MM.1S (cell line): ENCODE measurements at regions not wholly inside any gene's neighbourhood (a gene's known extent, or its start where the extent isn't known, plus 50 kb on each side); places are given as distances from the start of the nearest gene placed in this dataset.
A peak's percentile ranks its signal among the peaks of the same experiment; 100 is the strongest.

ENCODE experiments used
- DNase-seq: peaks from one replicate; pipeline ENCODE4 v3.0.0-alpha.2; 2015
- H2AFZ ChIP-seq: fragments of 300-600 bp; sonication (generic); 2 replicates; pipeline ENCODE4 v1.6.0; 2016; ENCODE audit warnings: antibody characterized with exemption, low read length
- H3F3A ChIP-seq: fragments of 300-600 bp; sonication (generic); 2 replicates; pipeline ENCODE4 v1.6.1; 2016; ENCODE audit warnings: mild to moderate bottlenecking, antibody characterized with exemption, low read length, moderate library complexity, mixed read lengths; ENCODE audit not compliant: insufficient read depth
- H3K27ac ChIP-seq: fragments of 300-600 bp; sonication (generic); 2 replicates; pipeline ENCODE4 v1.5.1; 2016; ENCODE audit warnings: mild to moderate bottlenecking, low read length
- H3K27me3 ChIP-seq: fragments of 300-600 bp; sonication (generic); replicated peaks from 2 replicates; pipeline ENCODE4 v1.6.0; 2016; ENCODE audit warnings: low read length; ENCODE audit not compliant: insufficient read depth
- H3K36me3 ChIP-seq: fragments of 300-600 bp; sonication (generic); replicated peaks from 2 replicates; pipeline ENCODE4 v1.6.1; 2016; ENCODE audit warnings: mild to moderate bottlenecking, low read length, mixed read lengths; ENCODE audit not compliant: insufficient read depth
- H3K4me1 ChIP-seq: fragments of 300-600 bp; sonication (generic); 2 replicates; pipeline ENCODE4 v1.6.1; 2016; ENCODE audit warnings: low read length, mixed read lengths
- H3K4me2 ChIP-seq: fragments of 300-600 bp; sonication (generic); 2 replicates; pipeline ENCODE4 v1.6.0; 2016; ENCODE audit warnings: low read depth, low read length
- H3K4me3 ChIP-seq: fragments of 300-600 bp; sonication (generic); 2 replicates; pipeline ENCODE4 v1.5.1; 2016; ENCODE audit warnings: low read length, mixed read lengths
- H3K79me2 ChIP-seq: fragments of 300-600 bp; sonication (generic); 2 replicates; pipeline ENCODE4 v1.6.1; 2016; ENCODE audit warnings: mixed run types, low read length, mixed read lengths
- H3K9ac ChIP-seq: fragments of 300-600 bp; sonication (generic); 2 replicates; pipeline ENCODE4 v1.6.1; 2016; ENCODE audit warnings: low read length, mixed read lengths
- H3K9me2 ChIP-seq: fragments of 300-600 bp; sonication (generic); replicated peaks from 2 replicates; pipeline ENCODE4 v1.6.1; 2016; ENCODE audit warnings: mild to moderate bottlenecking, low read length, mixed read lengths; ENCODE audit not compliant: insufficient read depth
- H3K9me3 ChIP-seq: fragments of 300-600 bp; sonication (generic); replicated peaks from 2 replicates; pipeline ENCODE4 v1.6.1; 2016; ENCODE audit warnings: mild to moderate bottlenecking, low read length, mixed read lengths; ENCODE audit not compliant: insufficient read depth
- H4K20me1 ChIP-seq: fragments of 300-600 bp; sonication (generic); 2 replicates; pipeline ENCODE4 v1.6.1; 2016; ENCODE audit warnings: mild to moderate bottlenecking, low read length, moderate library complexity, mixed read lengths; ENCODE audit not compliant: insufficient read depth
- CTCF ChIP-seq: fragments of 300-600 bp; sonication (generic); IDR thresholded peaks from 2 replicates; pipeline ENCODE4 v1.5.1; 2016; ENCODE audit warnings: antibody characterized with exemption, low read length, mixed read lengths
- EZH2 ChIP-seq: fragments of 300-600 bp; sonication (generic); optimal IDR thresholded peaks from 2 replicates; pipeline ENCODE3; 2017; ENCODE audit warnings: low read depth, mild to moderate bottlenecking, antibody characterized with exemption, low read length, mixed read lengths
- EZH2phosphoT487 ChIP-seq: fragments of 300-600 bp; sonication (generic); IDR thresholded peaks from 2 replicates; pipeline ENCODE4 v1.6.1; 2018; ENCODE audit warnings: antibody characterized with exemption, low read length

- Histone ChIP-seq H2AFZ (no peak overlapping the region), H3K36me3 (no peaks in the 10 kb centered on the region), H3K27ac (no peak overlapping the region), H3K9me3 (no peaks in the 10 kb centered on the region), H3F3A (no peaks in the 10 kb centered on the region), H3K4me2 (no peak overlapping the region), H4K20me1 (no peaks in the 10 kb centered on the region), H3K79me2 (no peaks in the 10 kb centered on the region), H3K4me3 (no peak overlapping the region), H3K4me1 (no peaks in the 10 kb centered on the region), H3K9ac (no peak overlapping the region), H3K27me3 (no peaks in the 10 kb centered on the region), H3K9me2 (no peaks in the 10 kb centered on the region)
- DNase-seq, result no peak
- TF ChIP-seq EZH2phosphoT487 (no peak), EZH2 (no peak), CTCF (no peak)
Observed at GRCh38 chr7:153430931-153431330, 621.3 kb upstream of the DPP6 start.

GRCh38 chr7:153432063-153432462 lies 620.1 kb upstream of the DPP6 start:
- no peaks in the 10 kb centered on the region for H3K36me3 ChIP-seq
- H3K27me3 ChIP-seq, result no peaks in the 10 kb centered on the region
- no peaks in the 10 kb centered on the region for H3K9me3 ChIP-seq
- H4K20me1 ChIP-seq, result no peaks in the 10 kb centered on the region
- DNase-seq, result no peak
- H3K4me3 ChIP-seq, result no peak overlapping the region
- no peak overlapping the region for H3K27ac ChIP-seq
- H3K9me2 ChIP-seq, result no peaks in the 10 kb centered on the region
- no peaks in the 10 kb centered on the region for H3K79me2 ChIP-seq
- H3K4me1 ChIP-seq, result no peaks in the 10 kb centered on the region
- H2AFZ ChIP-seq, result no peak overlapping the region
- 0 out of 2 replicates have a peak overlapping the region, but pooled peaks have one; percentile 10 for H3K4me2 ChIP-seq
- TF ChIP-seq CTCF, result no peak
- TF ChIP-seq EZH2phosphoT487, result no peak
- no peak for TF ChIP-seq EZH2
- no peak overlapping the region for H3K9ac ChIP-seq
- no peaks in the 10 kb centered on the region for H3F3A ChIP-seq

GRCh38 chr7:153433223-153433622 lies 619.0 kb upstream of the DPP6 start:
- no peak overlapping the region; the same call in 1 of the 2 replicates for H3K4me2 ChIP-seq
- H3F3A ChIP-seq, result no peaks in the 10 kb centered on the region
- no peak for DNase-seq
- H2AFZ ChIP-seq, result peak overlapping the region; percentile 28; the same call in 1 of the 2 replicates
- no peaks in the 10 kb centered on the region for H3K79me2 ChIP-seq
- no peaks in the 10 kb centered on the region for H3K27me3 ChIP-seq
- H3K4me1 ChIP-seq, result no peaks in the 10 kb centered on the region
- no peaks in the 10 kb centered on the region for H3K9me3 ChIP-seq
- H3K9me2 ChIP-seq, result no peaks in the 10 kb centered on the region
- H3K27ac ChIP-seq, result no peak overlapping the region
- no peak overlapping the region for H3K4me3 ChIP-seq
- TF ChIP-seq EZH2phosphoT487 (no peak), CTCF (no peak), EZH2 (no peak)
- no peaks in the 10 kb centered on the region for H4K20me1 ChIP-seq
- no peaks in the 10 kb centered on the region for H3K36me3 ChIP-seq
- H3K9ac ChIP-seq, result no peak overlapping the region
